ENCODE measurements at regions not wholly inside any gene's neighbourhood (a gene's known extent, or its start where the extent isn't known, plus 50 kb on each side); places are given as distances from the start of the nearest gene placed in this dataset.

DNA sequence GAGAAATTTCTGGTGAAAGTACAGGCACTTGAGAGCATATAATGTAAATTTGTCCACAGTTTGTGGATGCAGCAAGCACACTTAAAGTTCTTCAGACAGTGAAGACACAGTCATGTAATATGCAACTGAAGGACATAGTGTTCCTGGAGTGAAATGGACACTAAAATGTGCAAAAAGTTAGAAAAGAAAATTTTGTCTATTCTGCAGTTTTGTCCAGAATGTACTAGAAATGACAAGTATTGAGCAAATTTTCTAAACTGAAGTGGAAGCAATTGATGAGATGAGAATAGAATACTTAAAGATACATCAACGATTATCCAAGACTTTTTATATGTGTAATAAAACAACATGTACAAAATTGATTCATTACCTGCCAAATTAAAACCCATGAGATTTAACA lies 647.0 kb upstream of the IMPG1 start:
- TF ChIP-seq TAF1 (IDR thresholded peaks at IDR 0.05; ENCODE audit: borderline replicate concordance, insufficient read depth, low read length) (no peak), REST (IDR thresholded peaks at IDR 0.05; ENCODE audit: insufficient read depth in 1 of 2, low read depth in 2 of 2, low read length in 2 of 2) (no peak), FOXP2 (optimal IDR thresholded peaks at IDR 0.05; ENCODE audit: borderline replicate concordance, extremely low read depth, extremely low read length, insufficient read depth) (no peak)

Data from PFSK-1 (cell line).